Epidermal melanocyte (primary cell): ENCODE measurements at regions not wholly inside any gene's neighbourhood (a gene's known extent, or its start where the extent isn't known, plus 50 kb on each side); places are given as distances from the start of the nearest gene placed in this dataset.
"Not testable (repeated sequence)": the region's sequence is repeated elsewhere in the genome, so short reads cannot be mapped to it uniquely, and the experiment has no call there.

Experiments used
- DNase-seq: peaks from one replicate; pipeline ENCODE4 v3.0.0; 2011; ENCODE audit warnings: low spot score; ENCODE audit not compliant: insufficient read length

DNA sequence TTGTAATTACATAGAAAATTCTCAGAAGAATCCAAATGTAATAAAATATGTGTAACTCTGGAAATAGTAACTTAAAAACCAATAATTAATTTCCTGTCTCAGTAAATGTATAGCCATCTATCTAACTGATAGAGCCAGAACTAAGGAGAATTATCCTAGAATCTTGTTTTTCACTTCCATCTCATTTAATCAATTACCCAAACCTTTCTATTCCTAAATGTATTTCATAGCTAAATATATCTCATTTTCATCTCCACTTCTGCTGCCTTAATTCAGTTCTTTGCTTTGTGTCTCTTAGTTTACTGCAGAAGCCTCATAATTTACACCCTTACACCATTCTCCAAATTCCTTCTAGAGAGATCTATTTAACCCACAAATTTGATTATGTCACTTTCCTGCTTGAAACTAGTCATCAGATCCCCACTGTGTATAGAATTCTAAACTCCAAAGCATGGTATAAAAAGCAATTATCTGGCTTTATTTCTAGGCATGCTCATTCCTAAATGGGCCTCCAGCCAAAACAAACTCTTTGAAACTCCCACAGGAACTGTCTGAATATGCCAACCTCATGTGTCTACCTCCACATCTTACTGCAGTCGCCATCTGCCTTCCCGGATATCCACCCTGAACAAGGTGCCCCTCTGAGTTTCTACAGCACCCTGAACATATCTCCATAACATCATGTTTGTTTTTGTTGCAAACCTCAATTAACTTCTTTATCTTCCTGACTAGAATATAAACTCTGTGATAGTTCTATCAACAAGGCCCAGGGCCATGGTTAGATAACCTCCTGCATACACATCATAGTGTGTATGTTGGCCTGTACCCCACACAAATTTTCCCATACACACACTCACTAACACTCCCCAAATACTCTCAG is 70.5 kb upstream of the ADTRP start:
- no peak for DNase-seq

DNA sequence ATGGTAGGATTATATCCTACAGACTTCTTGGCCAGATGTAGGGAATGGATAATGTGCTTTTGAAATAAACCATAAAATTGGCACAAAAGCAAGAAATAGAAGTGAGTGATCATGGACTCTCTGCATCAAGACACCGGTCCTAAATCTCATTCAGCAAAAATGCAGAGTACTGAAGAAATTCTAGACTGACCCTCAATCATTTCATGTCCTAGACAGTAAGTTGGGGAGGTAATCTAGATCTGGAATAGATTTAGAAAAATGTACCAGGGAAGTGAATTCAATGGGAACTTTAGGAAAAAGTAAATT is 69.7 kb upstream of the ADTRP start:
- no peak for DNase-seq

DNA sequence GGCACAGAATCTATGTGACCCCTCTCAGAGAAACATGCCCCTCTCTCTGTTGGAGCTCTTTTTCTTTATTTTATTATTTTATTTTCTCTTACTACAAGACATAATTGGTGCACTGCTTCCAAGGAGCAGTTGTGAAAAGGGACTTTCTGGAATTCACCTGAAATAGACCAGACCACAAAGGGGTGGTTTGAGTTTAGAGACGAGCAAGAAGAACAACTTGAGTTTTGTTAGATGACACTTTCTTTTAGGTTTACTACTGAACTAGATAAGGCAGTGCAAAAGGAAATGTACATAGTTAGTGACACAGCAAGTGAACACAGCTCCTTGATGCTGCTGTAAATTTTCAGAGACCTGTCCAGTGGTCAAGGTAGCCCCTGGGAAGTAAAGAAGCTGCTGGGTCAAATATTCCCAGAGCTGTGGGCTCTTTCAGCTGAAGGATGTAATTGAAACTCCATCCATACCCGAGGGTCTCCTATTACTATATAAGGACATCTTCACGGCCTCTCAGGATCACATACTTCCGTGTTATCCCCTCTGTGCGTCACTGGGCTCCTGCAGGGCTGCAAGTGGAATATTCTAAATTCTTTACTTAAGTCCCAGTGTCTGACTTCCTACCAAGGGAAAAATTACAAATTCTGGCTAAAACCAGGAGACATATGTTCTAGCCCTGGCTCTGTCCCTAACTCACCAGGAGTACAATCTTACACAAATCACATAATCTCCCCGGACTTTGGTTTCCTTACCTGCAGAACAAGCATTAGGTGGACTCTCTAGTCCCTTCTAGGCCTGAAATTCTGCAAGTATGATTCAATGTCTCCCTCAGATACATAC is 69.1 kb upstream of the ADTRP start:
- DNase-seq = no peak

DNA sequence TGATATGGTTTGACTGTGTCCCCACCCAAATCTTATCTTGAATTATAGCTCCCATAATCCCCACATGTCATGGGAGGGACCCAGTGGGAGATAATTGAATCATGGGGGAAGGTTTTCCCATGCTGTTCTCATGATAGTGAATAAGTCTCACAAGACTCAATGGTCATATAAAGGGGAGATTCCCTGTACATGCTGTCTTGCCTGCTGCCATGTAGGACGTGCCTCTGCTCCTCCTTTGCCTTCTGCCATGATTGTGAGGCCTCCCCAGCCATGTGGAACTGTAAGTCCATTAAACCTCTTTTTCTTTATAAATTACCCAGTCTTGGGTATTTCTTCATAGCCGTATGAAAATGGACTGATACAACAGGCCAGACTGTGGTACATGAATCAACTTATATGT is 68.5 kb upstream of the ADTRP start:
- DNase-seq = not testable (repeated sequence)

DNA sequence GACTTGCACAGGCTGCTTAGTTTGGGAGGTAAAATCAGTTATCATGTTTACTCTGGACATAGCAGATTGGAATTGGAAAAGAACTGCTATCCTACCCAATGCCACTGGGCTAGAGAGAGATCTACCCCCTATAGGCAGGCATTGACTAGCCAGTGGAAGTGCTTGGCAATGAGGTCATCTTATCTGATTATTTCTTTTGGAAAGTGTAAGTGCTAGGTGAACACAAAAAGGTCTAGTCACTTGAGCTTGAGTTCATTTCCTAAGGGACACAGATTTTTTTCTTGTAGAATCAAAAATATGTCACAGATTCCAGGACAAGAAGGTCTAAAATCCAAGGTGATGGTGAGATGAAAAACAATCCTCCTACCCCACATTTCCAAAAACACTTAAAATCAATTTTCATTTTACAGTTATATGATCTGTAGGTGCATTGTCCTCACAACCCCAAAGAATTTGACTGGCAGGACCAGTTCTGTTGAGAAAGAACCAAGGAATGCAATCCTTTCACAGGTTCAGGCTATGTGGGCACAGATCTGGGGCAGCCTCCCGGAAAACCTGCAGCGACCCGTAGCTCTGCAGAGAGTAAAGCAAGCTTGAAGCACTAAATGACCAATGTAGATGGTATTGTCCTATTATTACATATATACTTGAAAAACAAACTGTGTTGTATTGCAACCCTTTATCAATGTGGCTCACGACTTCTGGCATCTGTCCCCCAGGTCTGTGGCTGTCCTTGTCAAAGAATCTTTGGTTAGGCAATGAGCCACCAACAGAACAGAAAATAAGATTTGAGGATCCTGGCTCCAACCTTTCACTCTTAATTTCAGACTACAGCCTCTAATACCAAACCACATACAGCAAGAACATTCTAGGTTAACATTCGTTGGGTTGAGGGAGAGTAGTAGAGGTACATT is 67.3 kb upstream of the ADTRP start:
- DNase-seq = no peak

DNA sequence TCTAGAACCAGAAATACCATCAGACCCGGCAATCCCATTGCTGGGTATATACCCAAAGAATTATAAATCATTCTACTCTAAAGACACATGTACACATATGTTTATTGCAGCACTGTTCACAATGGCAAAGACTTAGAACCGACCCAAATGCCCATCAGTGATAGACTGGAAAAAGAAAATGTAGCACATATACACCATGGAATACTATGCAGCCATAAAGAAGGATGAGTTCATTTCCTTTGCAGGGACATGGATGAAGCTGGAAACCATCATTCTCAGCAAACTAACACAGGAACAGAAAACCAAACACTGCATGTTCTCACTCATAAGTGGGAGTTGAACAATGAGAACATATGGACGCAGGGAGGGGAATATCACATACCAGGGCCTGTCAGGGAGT is 64.2 kb upstream of the ADTRP start:
- DNase-seq = not testable (repeated sequence)

DNA sequence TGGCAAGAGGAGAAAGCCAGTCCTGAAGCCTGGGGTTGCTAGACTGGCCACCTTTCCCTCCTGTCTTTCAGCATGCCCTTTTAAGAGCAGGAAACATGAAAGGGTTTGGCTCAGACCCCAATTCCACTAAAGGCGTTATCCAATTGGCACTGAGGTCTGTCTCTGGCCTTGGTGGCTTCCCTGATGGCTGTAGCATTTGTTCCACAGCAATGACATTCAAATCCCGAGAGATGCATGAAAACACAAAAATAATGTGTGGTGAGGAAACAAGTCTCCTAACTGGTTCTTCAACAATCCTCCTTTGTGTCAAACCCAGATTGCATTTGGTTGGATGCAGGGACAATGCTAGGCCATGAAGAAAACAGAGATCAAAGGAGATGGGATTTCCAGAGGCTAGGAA is 56.5 kb upstream of the ADTRP start:
- no peak for DNase-seq

DNA sequence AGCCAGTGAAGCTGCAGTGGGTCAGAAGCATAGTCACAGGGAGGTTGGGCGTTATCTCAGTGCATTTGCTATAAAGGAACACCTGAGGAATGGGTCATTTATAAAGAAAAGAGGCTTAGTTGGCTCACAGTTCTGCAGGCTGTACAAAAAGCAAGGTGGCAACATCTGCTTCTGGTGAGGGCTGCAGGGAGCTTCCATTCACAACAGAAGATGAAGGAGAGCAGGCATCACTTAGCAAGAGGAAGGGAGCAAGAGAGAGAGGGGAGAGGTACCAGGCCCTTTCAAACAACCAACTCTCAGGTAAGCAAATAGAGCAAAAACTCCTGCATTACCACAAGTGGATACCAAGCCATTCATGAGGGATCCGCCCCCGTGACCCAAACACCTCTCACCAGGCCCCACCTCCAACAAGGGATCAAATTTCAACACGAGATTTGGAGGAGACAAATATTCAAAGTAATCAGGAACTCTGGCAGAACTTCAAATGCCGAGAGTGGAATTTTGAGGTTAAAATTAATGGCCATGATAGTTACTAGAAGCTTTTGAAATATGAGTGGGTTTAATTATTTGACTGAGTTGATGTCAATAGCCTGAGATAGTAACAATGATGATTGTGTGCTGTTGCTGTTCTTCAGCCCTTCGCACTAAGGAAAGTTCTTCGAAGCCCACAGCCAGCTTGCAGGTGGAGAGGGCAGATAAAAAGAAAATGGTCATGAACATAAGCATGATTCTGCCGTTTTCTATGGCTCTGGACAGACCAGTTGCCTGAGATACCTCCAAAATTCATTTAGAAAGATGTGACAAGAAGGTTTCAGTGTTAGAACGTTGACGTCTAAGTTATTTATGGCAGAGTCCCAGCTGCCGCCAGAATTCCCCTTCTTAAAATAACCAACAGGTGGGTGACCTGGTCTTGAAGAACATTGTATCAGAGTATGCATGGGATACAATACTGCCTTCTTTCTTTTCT is 55.3 kb upstream of the ADTRP start:
- DNase-seq = no peak

DNA sequence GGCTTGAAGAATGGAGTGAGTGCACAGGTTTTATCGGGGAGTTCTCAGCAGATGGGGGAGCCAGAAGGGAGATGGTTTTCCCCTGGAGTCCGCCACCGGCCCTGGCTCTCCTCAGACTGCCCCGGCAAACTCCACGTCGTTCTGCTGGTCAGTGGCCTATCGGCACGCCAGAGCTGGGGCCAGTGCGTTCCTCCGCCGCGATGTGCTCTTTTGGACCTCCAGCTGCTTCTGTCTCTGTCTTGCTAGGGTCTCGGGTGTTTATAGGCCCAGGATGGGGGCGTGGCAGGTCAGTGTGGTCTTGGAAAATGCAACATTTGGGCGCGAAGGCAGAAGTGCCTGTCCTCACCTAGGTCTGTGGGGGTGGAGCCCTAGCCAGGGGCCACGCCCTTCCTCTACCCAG is 53.0 kb upstream of the ADTRP start:
- no peak for DNase-seq

DNA sequence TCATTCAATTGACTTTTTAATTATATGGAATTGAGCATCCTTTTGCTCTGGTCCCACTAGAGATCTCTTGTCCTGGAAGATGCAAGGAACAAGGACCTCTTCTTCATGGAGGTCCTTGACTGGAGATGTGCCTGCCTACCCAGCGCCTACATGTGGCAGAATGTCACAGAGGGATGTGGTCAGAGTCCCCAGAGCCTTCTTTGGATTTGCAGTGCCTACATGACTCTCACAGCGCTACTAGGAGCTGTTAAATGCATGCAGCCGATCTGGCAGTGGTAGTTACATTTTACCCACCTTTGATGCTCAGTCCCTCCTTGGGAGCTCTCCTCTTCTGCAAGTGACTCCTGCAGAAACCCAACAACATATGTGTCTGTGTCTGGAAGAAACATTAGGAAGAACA is 51.9 kb upstream of the ADTRP start:
- DNase-seq = no peak

DNA sequence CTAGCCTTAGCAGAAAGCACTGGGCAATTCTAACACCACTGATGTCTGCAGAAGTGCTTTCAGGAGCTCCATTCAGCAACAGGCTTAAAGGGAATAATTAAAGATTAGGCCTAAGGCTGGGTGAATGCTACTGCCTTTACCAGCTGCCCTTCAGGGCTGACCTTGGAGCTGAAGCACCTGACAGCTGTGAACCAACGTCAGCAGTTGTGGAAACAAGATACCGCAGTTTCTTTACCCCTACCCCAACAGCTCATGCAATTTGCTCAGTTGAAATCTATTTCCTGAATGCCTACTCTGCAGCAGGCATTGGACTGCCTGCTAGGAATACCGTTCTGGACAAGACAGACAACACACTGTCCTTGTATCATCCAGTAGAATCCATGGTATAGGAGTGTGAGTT is 51.5 kb upstream of the ADTRP start:
- no peak for DNase-seq

DNA sequence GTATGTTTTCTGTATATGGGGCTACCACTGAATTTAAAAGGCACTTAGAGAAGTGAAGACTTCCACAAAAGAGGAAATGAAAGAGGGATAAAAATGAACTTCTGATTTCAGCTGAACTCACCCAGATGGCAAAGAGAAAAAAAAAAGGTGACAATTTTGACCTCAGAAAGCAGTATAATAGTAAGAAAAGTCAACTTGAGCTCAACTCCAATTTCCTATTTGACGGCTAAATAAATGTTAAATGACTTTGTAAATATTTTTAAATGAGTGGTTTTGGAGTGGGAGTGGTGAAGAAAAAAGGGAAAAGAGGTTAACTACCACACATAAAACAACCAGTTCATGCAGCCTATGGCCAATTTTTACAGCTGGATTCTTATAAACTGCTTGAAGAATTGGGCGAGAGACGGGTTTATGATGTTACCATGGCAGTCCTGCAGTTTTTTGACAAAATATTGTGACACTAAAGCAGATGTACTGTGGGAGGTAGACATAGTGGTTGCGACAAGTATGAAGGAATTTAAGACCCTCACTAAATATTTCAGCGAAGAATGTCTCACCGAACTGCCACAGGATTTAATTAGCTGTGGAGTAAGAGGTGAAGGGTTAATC is 49.8 kb upstream of the ADTRP start:
- DNase-seq = no peak
